ENCODE measurements at regions not wholly inside any gene's neighbourhood (a gene's known extent, or its start where the extent isn't known, plus 50 kb on each side); places are given as distances from the start of the nearest gene placed in this dataset.

DNA sequence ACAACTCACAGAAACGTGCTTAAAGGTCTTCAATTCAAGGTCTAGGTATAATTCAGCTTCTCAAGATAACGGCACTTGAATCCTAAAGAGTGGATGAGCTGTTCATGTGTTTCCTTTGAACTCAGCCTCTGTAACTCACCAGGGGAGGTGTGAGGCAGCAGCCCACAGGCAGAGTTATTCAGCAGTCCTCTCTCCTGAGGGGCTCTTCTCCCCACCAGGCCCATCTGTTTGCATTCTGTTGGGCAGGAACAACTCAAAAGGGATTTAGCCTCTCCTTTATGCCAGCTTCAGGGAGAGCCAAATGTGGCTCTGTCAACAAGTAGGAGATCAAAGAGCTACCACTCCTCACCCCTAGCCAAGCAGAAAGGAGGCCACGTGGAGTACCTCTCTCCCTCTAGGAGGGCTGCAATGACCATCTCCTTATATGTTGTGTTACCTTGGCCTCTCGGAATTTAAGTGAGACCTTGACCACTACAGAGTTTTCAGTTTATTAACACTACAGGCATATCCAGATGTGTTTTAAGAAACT lies 151.2 kb downstream of the SPATA18 start:
- 0% methylated on average over 4 of the region's 4 CpGs for WGBS (ENCODE audit: insufficient coverage, low coverage, missing lambda C conversion rate)

More for the DNA sequence above, 151.2 kb downstream of the SPATA18 start:
- ChIA-PET CTCF (ENCODE audit: low intra/inter-chr PET ratio) (no interaction called here), POLR2A (no interaction called here)
- Histone ChIP-seq H3K27me3 (ENCODE audit: control insufficient read depth in 2 of 2, insufficient read depth in 2 of 2, low read length in 2 of 2) (no peaks in the 10 kb centered on the region), H3K4me3 (no peak overlapping the region), H2AFZ (ENCODE audit: low read depth, low read length) (no peak overlapping the region), H3K9ac (ENCODE audit: insufficient read depth in 1 of 2, low read depth in 2 of 2, low read length in 2 of 2) (no peak overlapping the region), H3K36me3 (ENCODE audit: control insufficient read depth, insufficient read depth, low read length) (no peaks in the 10 kb centered on the region), H3K4me1 (replicated peaks in 1 of 2; ENCODE audit: control insufficient read depth in 2 of 2, insufficient read depth in 2 of 2, low read length in 2 of 2) (no peaks in the 10 kb centered on the region), H3K4me2 (ENCODE audit: insufficient read depth, low read length) (no peak overlapping the region), H3K9me3 (replicated peaks; ENCODE audit: control insufficient read depth, insufficient read depth, low read depth, low read length) (no peaks in the 10 kb centered on the region), H4K20me1 (replicated peaks; ENCODE audit: control insufficient read depth, insufficient read depth, low read length) (no peaks in the 10 kb centered on the region), H3K79me2 (ENCODE audit: control insufficient read depth, insufficient read depth, low read length) (no peaks in the 10 kb centered on the region), H3K27ac (ENCODE audit: extremely low read depth, low read depth, low read length) (no peak overlapping the region), H3K9me1 (ENCODE audit: control insufficient read depth, insufficient read depth, low read length) (no peaks in the 10 kb centered on the region)
- TF ChIP-seq ZNF282 (CRISPR knock-in tag; IDR thresholded peaks at IDR 0.05) (no peak), MLX (CRISPR knock-in tag; conservative IDR thresholded peaks at IDR 0.05) (no peak), RCOR1 (IDR thresholded peaks at IDR 0.05; ENCODE audit: borderline replicate concordance in 1 of 2, low read depth in 2 of 2, low read length in 2 of 2) (no peak), HNRNPK (IDR thresholded peaks at IDR 0.05; ENCODE audit: low read depth, low read length, poor library complexity, severe bottlenecking) (no peak), CSDE1 (IDR thresholded peaks at IDR 0.05) (no peak), PRPF4 (IDR thresholded peaks at IDR 0.05; ENCODE audit: insufficient read depth, low read depth, low read length, poor library complexity, severe bottlenecking) (no peak), NELFE (IDR thresholded peaks at IDR 0.05; ENCODE audit: insufficient read depth, insufficient read length) (no peak)
- TF ChIP-seq, protein P1, sequence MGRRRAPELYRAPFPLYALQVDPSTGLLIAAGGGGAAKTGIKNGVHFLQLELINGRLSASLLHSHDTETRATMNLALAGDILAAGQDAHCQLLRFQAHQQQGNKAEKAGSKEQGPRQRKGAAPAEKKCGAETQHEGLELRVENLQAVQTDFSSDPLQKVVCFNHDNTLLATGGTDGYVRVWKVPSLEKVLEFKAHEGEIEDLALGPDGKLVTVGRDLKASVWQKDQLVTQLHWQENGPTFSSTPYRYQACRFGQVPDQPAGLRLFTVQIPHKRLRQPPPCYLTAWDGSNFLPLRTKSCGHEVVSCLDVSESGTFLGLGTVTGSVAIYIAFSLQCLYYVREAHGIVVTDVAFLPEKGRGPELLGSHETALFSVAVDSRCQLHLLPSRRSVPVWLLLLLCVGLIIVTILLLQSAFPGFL (CRISPR knock-in tag; IDR thresholded peaks at IDR 0.05): no peak
- ATAC-seq (no peak), DNase-seq (ENCODE audit: extremely low read depth in 1 of 4, low spot score in 3 of 4) (no peak), FAIRE-seq (no peak)
- no TSS peak for BruUV-seq (replicated peaks)
- intact Hi-C loops (cut with micrococcal nuclease): no loop called here
- in situ Hi-C loops (cut with MboI): no loop called here
